PC-9 (cell line): ENCODE measurements at regions not wholly inside any gene's neighbourhood (a gene's known extent, or its start where the extent isn't known, plus 50 kb on each side); places are given as distances from the start of the nearest gene placed in this dataset.

Source experiments
- CTCF ChIP-seq: fragments of 200-600 bp; sonication (generic); conservative IDR thresholded peaks from 2 replicates; pipeline ENCODE4 v1.6.1; 2017; ENCODE audit warnings: mixed run types, antibody characterized with exemption, mild to moderate bottlenecking, moderate library complexity
- EZH2 ChIP-seq: fragments of 200-600 bp; sonication (generic); IDR thresholded peaks from 2 replicates; pipeline ENCODE4 v1.8.0; 2017; ENCODE audit warnings: antibody characterized with exemption, low read depth

- TF ChIP-seq CTCF (no peak), EZH2 (no peak)
These were observed 529.1 kb upstream of the BRINP1 start for GRCh38 chr9:119898316-119898715.
